ENCODE measurements at regions not wholly inside any gene's neighbourhood (a gene's known extent, or its start where the extent isn't known, plus 50 kb on each side); places are given as distances from the start of the nearest gene placed in this dataset.
"Not testable (repeated sequence)": the region's sequence is repeated elsewhere in the genome, so short reads cannot be mapped to it uniquely, and the experiment has no call there.

DNA sequence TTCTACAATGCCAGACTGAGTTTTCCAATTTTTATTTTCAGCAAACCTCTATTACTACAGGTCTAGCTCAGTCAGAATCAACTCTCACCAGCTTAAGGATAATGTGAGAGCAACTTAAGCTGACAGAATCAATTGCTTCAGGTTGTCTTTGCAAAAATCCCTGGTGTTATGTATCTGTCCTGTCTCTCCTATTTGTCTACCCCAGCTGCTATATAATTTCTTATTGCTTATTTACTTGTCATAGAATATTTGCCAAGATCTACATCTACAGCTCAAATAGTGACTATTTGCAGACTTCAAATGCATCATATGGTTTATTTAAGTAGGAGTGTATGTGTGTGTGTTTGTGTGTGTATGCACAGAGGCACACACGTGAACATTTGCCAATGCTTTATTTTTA lies 54.1 kb downstream of the FOXG1 start:
- DNase-seq: no peak

GRCh38 chr14:28821993-28822392 lies 55.4 kb downstream of the FOXG1 start:
- no peak for DNase-seq

DNA sequence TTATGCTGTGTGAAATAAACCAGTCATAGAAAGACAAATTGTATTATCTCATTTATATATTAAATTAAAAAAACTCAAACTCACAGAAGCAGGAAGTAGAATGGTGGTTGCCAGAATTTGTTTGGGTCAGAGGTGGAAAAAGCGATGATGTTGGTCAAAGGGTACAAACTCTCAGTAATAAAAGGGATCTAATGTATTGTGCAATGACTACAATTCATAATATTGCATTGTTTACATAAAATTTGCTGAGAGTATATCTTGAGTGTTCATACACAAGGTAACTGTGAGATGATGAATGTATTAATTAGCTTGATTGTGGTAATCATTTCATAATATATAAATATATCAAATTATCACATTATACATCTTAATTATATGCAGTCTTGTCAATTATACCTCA lies 56.7 kb downstream of the FOXG1 start:
- DNase-seq: no peak

GRCh38 chr14:28830115-28830534 lies 63.5 kb downstream of the FOXG1 start:
- DNase-seq: peak; percentile 5

DNA sequence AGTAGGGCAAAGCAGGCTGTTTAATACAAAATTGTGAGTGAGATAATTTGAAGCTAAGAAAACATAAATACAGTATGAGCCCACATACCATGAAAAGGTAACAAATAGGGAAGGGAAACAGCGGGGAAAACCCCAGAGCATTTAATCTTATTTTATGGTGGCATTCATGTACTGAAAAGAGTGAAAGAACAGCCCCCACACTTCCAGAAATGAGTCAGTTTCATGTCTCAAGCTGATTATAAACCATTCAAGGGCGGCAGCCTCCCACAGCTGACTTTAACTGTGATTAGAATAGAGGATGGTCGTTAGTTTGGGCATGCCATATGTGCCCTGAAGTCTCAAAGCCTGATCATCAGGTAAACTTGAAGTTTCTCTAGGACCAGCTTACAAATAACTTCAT lies 64.5 kb downstream of the FOXG1 start:
- DNase-seq: no peak

DNA sequence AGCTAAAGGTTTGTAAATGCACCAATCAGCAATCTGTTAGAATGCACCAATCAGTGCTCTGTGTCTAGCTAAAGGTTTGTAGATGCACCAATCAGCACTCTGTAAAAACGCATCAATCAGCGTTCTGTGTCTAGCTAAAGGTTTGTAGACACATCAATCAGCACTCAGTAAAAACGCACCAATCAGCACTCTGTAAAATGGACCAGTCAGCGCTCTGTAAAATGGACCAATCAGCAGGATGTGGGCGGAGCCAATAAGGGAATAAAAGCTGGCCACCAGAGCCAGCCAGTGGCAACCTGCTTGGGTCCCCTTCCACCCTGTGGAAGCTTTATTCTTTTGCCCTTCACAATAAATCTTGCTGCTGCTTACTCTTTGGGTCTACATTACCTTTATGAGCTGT lies 76.0 kb downstream of the FOXG1 start:
- not testable (repeated sequence) for DNase-seq

- no peak for DNase-seq
Observed at GRCh38 chr14:28867571-28867970, 101.0 kb downstream of the FOXG1 start.

DNA sequence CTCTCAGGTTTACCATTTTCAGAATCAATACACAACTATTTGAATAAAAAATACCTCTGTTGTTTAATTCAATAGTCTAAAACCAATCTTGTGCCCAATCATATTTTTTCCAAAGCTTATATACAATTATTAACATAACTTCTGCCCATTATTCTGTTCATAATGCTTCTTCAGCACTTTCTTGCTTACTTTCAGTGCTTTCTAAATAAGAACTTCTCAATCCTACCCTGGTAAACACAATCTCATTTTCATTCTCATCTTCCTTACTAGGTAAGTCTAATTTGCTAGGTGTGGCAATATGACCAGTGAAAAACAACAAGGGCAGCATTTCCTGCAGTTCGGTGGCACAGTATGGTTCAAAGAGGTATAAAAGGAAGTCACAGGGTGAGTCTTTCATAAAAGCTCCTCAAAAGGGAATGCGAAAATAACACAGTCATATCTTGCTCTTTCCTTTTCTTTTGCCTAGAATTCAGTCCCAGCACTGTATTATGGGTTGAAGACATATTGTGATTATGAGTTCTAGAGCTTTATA lies 103.5 kb downstream of the FOXG1 start:
- no peak for DNase-seq

GRCh38 chr14:28875934-28876571 lies 109.5 kb downstream of the FOXG1 start:
- DNase-seq: peak; percentile 82

- peak; percentile 67 for DNase-seq
Observed at GRCh38 chr14:28876572-28876945, 110.0 kb downstream of the FOXG1 start.

GRCh38 chr14:28877923-28878322 lies 111.3 kb downstream of the FOXG1 start:
- DNase-seq: no peak

DNA sequence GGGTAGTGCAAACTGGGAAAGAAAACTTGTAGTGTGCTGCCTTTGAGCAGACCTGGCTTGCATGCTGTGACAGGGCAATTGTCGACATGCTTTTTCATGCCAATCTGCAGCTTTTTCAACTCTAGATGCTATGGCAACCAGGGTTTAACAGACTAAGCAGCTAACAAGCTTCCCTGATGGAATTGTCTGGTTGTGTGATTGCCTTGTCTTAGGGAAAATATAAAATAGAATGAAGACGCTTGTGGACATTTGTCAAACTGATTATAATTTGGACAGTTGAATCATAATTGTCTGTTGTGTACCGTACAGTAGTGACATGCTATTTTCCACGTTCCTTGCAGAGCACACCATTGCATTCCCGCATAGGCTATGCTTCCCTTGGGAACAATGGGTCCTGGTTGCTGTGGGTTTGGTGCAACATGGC lies 113.0 kb downstream of the FOXG1 start:
- DNase-seq: no peak

DNA sequence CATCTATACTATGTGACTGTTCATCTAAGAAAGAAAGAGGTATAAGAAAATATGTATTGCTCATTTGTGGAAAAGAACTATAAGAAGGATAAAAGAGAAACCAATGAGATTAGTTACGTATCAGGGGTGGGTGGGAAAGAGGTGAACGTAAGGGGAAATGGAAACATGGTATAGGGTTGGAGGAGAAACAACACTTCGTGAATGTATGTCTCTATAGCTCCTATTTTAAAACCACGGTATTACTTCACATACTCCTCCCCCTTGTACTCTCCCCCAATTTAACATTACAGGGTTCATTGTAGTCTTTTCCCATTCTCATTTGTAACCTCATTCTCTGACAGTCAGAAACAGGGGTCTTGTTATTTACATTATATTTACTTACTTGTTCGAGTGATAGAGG lies 120.4 kb downstream of the FOXG1 start:
- no peak for DNase-seq

GRCh38 chr14:28895389-28895788 lies 128.8 kb downstream of the FOXG1 start:
- DNase-seq: no peak

DNA sequence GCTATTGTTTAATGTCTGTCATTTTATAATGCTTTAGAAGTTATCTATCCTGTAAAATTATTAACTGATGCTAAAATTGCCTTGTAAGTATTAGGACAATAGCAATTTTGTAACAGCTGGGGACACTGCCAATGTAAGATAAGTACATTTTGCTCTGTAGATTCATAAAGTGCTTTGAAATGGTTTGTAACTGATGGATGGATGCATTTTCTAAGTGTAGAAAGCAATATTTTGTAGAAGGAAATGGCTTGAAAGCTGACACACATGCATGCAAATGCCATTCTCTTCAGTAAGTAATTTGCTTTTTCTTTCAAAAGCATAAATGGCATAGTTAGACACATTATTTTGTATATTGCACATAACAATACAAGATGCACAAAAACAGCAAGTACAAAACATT lies 129.8 kb downstream of the FOXG1 start:
- DNase-seq: no peak

GRCh38 chr14:28901631-28902030 lies 135.0 kb downstream of the FOXG1 start:
- no peak for DNase-seq

GRCh38 chr14:28902930-28903329 lies 136.3 kb downstream of the FOXG1 start:
- DNase-seq: no peak

- no peak for DNase-seq
Observed at GRCh38 chr14:28911521-28911920, 144.9 kb downstream of the FOXG1 start.

DNA sequence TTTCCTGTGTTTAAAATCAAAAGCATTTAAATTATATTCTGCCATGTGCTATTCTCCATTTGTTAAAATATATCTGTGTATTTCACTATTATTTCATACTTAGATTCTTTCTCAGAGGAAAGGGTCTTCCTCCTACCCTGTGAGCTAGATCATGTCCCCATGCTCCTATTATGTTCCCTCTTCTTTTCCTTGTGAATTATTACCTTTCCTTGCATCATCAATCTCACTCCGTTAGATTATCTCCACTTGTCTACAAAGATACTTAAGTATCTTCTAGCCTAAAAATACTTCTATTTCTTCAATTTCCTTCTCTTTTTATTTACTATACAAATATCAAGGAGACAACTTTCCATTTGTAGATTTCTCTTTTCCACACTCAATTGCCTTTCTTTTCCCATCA lies 146.5 kb downstream of the FOXG1 start:
- DNase-seq: no peak

- DNase-seq: no peak
Observed at GRCh38 chr14:28926122-28926521, 159.5 kb downstream of the FOXG1 start.

GRCh38 chr14:28931999-28932398 lies 165.4 kb downstream of the FOXG1 start:
- DNase-seq: no peak

- no peak for DNase-seq
Observed at GRCh38 chr14:28936601-28937000, 170.0 kb downstream of the FOXG1 start.

DNA sequence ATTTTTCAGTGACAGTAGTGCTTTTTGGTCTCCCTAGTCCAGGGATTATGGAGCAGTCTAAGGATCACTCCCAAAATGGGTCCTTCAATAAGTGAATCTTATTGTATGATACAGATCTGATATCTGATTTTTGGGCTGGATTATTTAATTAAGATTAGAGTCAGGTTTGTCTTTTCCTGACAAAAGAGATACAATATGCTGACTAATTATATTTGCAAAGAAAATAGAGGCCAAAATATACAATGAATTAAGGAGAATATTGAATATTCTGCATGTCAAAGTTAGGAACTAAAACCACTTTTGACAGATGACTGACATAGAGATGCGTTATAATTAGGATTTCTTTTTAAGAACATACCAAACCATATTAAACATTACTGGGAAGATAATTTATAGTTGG lies 175.2 kb downstream of the FOXG1 start:
- no peak for DNase-seq

- no peak for DNase-seq
Observed at GRCh38 chr14:28944605-28945004, 178.0 kb downstream of the FOXG1 start.

GRCh38 chr14:28946267-28946666 lies 179.7 kb downstream of the FOXG1 start:
- no peak for DNase-seq
